Spleen (tissue), 7 donors: ENCODE measurements at regions not wholly inside any gene's neighbourhood (a gene's known extent, or its start where the extent isn't known, plus 50 kb on each side); places are given as distances from the start of the nearest gene placed in this dataset.

Source experiments
- POLR2A ChIP-seq, 3 donors: fragments of 450-650 bp; IDR thresholded peaks; one replicate each; pipeline ENCODE4 v1.5.1; 2017; ENCODE audit warnings: antibody characterized with exemption in 3 of 3, mild to moderate bottlenecking in 1 of 3
- POLR2AphosphoS5 ChIP-seq, 3 donors: sonication (generic); formaldehyde crosslinking; IDR thresholded peaks; one replicate each; pipeline ENCODE4 v1.5.1; 2017; ENCODE audit warnings: antibody characterized with exemption in 3 of 3
- TF ChIP-seq, protein P1 (sequence below), 11 experiments: fragments of 200-600 bp in 7 of 11; fragments of 450-650 bp in 4 of 11; sonication (generic) in 4 of 11; IDR thresholded peaks in 8 of 11; conservative IDR thresholded peaks in 3 of 11; 1 replicate in 7 of 11; 2 replicates in 4 of 11; pipeline versions ENCODE4 v1.4.0 to v1.8.0; 2016 to 2021; ENCODE audit warnings: antibody characterized with exemption in 11 of 11, inconsistent platforms in 4 of 11, mild to moderate bottlenecking in 1 of 11
- donor health status: DM: no; HTN: no; CAD: no; lungs with moderate emphysema.
- donor health status: DM: no; HTN: no; CAD: no.
- donor health status: DM: no; HTN: no; CAD: no.

DNA sequence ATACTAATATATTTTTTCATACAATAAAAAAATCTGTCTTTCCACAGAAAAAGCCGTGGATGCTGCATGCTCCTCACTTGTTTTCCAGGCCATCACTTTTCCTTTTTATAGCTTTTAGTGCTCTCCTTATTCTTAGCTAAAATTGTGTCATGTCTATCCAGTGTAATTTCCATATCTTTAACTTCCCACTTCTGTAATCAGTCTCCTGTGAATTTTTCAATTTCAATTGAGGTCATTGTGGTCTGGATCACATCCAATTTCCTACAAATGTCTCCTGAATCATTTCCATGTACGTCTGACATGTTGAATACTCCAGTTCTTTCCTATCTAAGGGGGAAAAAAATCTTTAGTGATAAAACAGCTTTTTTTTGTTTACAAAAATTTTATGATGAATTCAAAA, 838.2 kb upstream of the B3GALT2 start:
- TF ChIP-seq POLR2A (IDR thresholded peaks at IDR 0.05) (no peak), POLR2AphosphoS5 (IDR thresholded peaks at IDR 0.05) (no peak)
- TF ChIP-seq, protein P1, sequence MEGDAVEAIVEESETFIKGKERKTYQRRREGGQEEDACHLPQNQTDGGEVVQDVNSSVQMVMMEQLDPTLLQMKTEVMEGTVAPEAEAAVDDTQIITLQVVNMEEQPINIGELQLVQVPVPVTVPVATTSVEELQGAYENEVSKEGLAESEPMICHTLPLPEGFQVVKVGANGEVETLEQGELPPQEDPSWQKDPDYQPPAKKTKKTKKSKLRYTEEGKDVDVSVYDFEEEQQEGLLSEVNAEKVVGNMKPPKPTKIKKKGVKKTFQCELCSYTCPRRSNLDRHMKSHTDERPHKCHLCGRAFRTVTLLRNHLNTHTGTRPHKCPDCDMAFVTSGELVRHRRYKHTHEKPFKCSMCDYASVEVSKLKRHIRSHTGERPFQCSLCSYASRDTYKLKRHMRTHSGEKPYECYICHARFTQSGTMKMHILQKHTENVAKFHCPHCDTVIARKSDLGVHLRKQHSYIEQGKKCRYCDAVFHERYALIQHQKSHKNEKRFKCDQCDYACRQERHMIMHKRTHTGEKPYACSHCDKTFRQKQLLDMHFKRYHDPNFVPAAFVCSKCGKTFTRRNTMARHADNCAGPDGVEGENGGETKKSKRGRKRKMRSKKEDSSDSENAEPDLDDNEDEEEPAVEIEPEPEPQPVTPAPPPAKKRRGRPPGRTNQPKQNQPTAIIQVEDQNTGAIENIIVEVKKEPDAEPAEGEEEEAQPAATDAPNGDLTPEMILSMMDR (IDR thresholded peaks at IDR 0.05 in 8 of 11, conservative IDR thresholded peaks at IDR 0.05 in 3 of 11): no peak
